ENCODE measurements at regions not wholly inside any gene's neighbourhood (a gene's known extent, or its start where the extent isn't known, plus 50 kb on each side); places are given as distances from the start of the nearest gene placed in this dataset.

GRCh38 chr10:108562105-108562504 lies 1361.2 kb downstream of the XPNPEP1 start:
- Histone ChIP-seq H3K4ac (ENCODE audit: low read depth, low read length) (no peak overlapping the region), H3K9me3 (ENCODE audit: control insufficient read depth, insufficient read depth, low read length) (peaks cover 6% of the 10 kb centered on the region), H2BK15ac (ENCODE audit: low read depth, low read length) (no peak overlapping the region), H3K27me3 (ENCODE audit: control insufficient read depth, insufficient read depth, low read length) (no peaks in the 10 kb centered on the region), H3K4me1 (ENCODE audit: control insufficient read depth, insufficient read depth, low read length) (no peaks in the 10 kb centered on the region), H3K27ac (ENCODE audit: insufficient read depth, low read length) (no peak overlapping the region), H2AFZ (replicated peaks; ENCODE audit: low read length, poor library complexity) (no peak overlapping the region), H4K8ac (ENCODE audit: low read depth in 2 of 2, low read length in 2 of 2) (no peak overlapping the region), H3K79me1 (ENCODE audit: low read depth in 1 of 2, low read length in 2 of 2) (no peaks in the 10 kb centered on the region), H3K14ac (replicated peaks; ENCODE audit: low read depth, low read length) (no peak overlapping the region), H2AK9ac (replicated peaks; ENCODE audit: low read depth, low read length, poor library complexity) (no peak overlapping the region), H3K18ac (ENCODE audit: low read depth, low read length) (no peak overlapping the region), H4K91ac (ENCODE audit: insufficient read depth, low read depth, low read length) (no peak overlapping the region), H3K9ac (ENCODE audit: low read depth, low read length) (no peak overlapping the region), H4K20me1 (ENCODE audit: insufficient read depth, low read length) (no peaks in the 10 kb centered on the region), H3K56ac (ENCODE audit: extremely low read depth, insufficient read depth, low read length) (no peak overlapping the region), H2BK5ac (ENCODE audit: low read depth, low read length, poor library complexity, severe bottlenecking) (no peak overlapping the region), H2BK20ac (ENCODE audit: low read depth, low read length) (no peak overlapping the region), H4K5ac (ENCODE audit: low read depth, low read length) (no peak overlapping the region), H3K36me3 (ENCODE audit: control insufficient read depth, insufficient read depth, low read length) (no peaks in the 10 kb centered on the region), H3K4me3 (ENCODE audit: insufficient read depth, low read depth, low read length) (no peak overlapping the region), H2BK120ac (ENCODE audit: low read depth, low read length) (no peak overlapping the region), H3K9me1 (ENCODE audit: insufficient read depth, low read length) (no peaks in the 10 kb centered on the region), H3K4me2 (ENCODE audit: low read depth, low read length) (no peak overlapping the region), H3K23ac (ENCODE audit: low read depth, low read length) (no peak overlapping the region), H2AK5ac (ENCODE audit: low read depth, low read length) (no peak overlapping the region)
- BruUV-seq (replicated peaks) = no TSS peak
- ChIA-PET CTCF (no interaction called here), POLR2A (ENCODE audit: unreplicated experiment) (no interaction called here)
- dilution Hi-C loops (cut with HindIII; ENCODE audit: low sequenced_read_pairs, unreplicated experiment) = no loop called here
- DNase-seq (no peak), ATAC-seq (ENCODE audit: low read depth) (no peak)
- TF ChIP-seq MAFK (IDR thresholded peaks at IDR 0.05; ENCODE audit: low read depth, low read length) = no peak
- TF ChIP-seq NFE2L2 (IDR thresholded peaks at IDR 0.05; ENCODE audit: low read depth, low read length) = no peak
- no peak for TF ChIP-seq CEBPB (IDR thresholded peaks at IDR 0.05; ENCODE audit: low read depth, low read length)
- no peak for TF ChIP-seq MAZ (IDR thresholded peaks at IDR 0.05; ENCODE audit: borderline replicate concordance, low read depth, low read length)
- no peak for TF ChIP-seq CHD1 (IDR thresholded peaks at IDR 0.05; ENCODE audit: low read depth, low read length)
- TF ChIP-seq, protein P1, sequence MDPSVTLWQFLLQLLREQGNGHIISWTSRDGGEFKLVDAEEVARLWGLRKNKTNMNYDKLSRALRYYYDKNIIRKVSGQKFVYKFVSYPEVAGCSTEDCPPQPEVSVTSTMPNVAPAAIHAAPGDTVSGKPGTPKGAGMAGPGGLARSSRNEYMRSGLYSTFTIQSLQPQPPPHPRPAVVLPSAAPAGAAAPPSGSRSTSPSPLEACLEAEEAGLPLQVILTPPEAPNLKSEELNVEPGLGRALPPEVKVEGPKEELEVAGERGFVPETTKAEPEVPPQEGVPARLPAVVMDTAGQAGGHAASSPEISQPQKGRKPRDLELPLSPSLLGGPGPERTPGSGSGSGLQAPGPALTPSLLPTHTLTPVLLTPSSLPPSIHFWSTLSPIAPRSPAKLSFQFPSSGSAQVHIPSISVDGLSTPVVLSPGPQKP (IDR thresholded peaks at IDR 0.05; ENCODE audit: borderline replicate concordance, low read depth, low read length) = no peak
- no peak for TF ChIP-seq USF2 (IDR thresholded peaks at IDR 0.05; ENCODE audit: low read depth, low read length)
- no peak for TF ChIP-seq BHLHE40 (IDR thresholded peaks at IDR 0.05; ENCODE audit: low read depth, low read length)
- no peak for TF ChIP-seq MXI1 (IDR thresholded peaks at IDR 0.05; ENCODE audit: borderline replicate concordance, low read depth, low read length)
- no peak for TF ChIP-seq RAD21 (IDR thresholded peaks at IDR 0.05; ENCODE audit: low read length)
- no peak for TF ChIP-seq POLR2A (IDR thresholded peaks at IDR 0.05; ENCODE audit: low read depth, low read length)
- no peak for TF ChIP-seq SMC3 (IDR thresholded peaks at IDR 0.05; ENCODE audit: low read depth, low read length)
- TF ChIP-seq, protein P2, sequence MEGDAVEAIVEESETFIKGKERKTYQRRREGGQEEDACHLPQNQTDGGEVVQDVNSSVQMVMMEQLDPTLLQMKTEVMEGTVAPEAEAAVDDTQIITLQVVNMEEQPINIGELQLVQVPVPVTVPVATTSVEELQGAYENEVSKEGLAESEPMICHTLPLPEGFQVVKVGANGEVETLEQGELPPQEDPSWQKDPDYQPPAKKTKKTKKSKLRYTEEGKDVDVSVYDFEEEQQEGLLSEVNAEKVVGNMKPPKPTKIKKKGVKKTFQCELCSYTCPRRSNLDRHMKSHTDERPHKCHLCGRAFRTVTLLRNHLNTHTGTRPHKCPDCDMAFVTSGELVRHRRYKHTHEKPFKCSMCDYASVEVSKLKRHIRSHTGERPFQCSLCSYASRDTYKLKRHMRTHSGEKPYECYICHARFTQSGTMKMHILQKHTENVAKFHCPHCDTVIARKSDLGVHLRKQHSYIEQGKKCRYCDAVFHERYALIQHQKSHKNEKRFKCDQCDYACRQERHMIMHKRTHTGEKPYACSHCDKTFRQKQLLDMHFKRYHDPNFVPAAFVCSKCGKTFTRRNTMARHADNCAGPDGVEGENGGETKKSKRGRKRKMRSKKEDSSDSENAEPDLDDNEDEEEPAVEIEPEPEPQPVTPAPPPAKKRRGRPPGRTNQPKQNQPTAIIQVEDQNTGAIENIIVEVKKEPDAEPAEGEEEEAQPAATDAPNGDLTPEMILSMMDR (conservative IDR thresholded peaks at IDR 0.05; ENCODE audit: low read depth, low read length) = no peak
- TF ChIP-seq FOS (IDR thresholded peaks at IDR 0.05; ENCODE audit: low read depth, low read length) = no peak
- no peak for TF ChIP-seq RCOR1 (IDR thresholded peaks at IDR 0.05; ENCODE audit: insufficient replicate concordance, low read length)
- intact Hi-C loops (cut with micrococcal nuclease) = no loop called here
- in situ Hi-C loops (cut with MboI; ENCODE audit: low sequenced_read_pairs) = no loop called here

All from IMR-90 (cell line).